Tibial nerve (tissue), 4 donors: ENCODE measurements at regions not wholly inside any gene's neighbourhood (a gene's known extent, or its start where the extent isn't known, plus 50 kb on each side); places are given as distances from the start of the nearest gene placed in this dataset.

Experiments
- DNase-seq, 2 donors: peaks; one replicate each; pipeline ENCODE4 v3.0.0-alpha.2; 2019; ENCODE audit warnings: low spot score in 2 of 2
- H3K27ac ChIP-seq, 4 donors: fragments of 200-600 bp; sonication (generic) in 3 of 4; one replicate each; pipeline ENCODE4 v1.5.1; 2017 to 2019; ENCODE audit warnings: mild to moderate bottlenecking in 1 of 4
- H3K27me3 ChIP-seq, 2 donors: fragments of 200-600 bp; sonication (generic) in 1 of 2; one replicate each; pipeline versions ENCODE4 v1.5.1 to v1.6.0; 2017 to 2019
- H3K36me3 ChIP-seq, 3 donors: fragments of 200-600 bp; sonication (generic); one replicate each; pipeline ENCODE4 v1.5.1; 2018 to 2019
- H3K4me1 ChIP-seq, 4 donors: fragments of 200-600 bp; sonication (generic) in 3 of 4; one replicate each; pipeline ENCODE4 v1.5.1; 2017 to 2019
- H3K4me3 ChIP-seq, 4 donors: fragments of 200-600 bp; sonication (generic) in 3 of 4; one replicate each; pipeline ENCODE4 v1.5.1; 2017 to 2019; ENCODE audit warnings: mild to moderate bottlenecking in 1 of 4, moderate library complexity in 1 of 4
- H3K9me3 ChIP-seq, 4 donors: fragments of 200-600 bp; sonication (generic) in 3 of 4; one replicate each; pipeline ENCODE4 v1.5.1; 2017 to 2019
- EP300 ChIP-seq, 2 donors: sonication (generic); formaldehyde crosslinking; IDR thresholded peaks; one replicate each; pipeline ENCODE4 v1.6.1; 2017; ENCODE audit warnings: antibody characterized with exemption in 2 of 2, mild to moderate bottlenecking in 1 of 2
- POLR2A ChIP-seq, 2 donors: fragments of 450-650 bp; IDR thresholded peaks; one replicate each; pipeline ENCODE4 v1.6.1; 2017; ENCODE audit warnings: antibody characterized with exemption in 2 of 2, mild to moderate bottlenecking in 2 of 2, moderate library complexity in 2 of 2
- WGBS, 2 donors: methylation state at CpG; one replicate each; pipeline ENCODE4 v1.1.5; 2018; 5-methylcytosine and 5-hydroxymethylcytosine counted together
- TF ChIP-seq, protein P1 (sequence below), 5 experiments: fragments of 200-600 bp in 3 of 5; fragments of 450-650 bp in 2 of 5; sonication (generic) in 3 of 5; IDR thresholded peaks; one replicate each; pipeline ENCODE4 v1.5.1; 2016 to 2019; ENCODE audit warnings: antibody characterized with exemption in 5 of 5, mild to moderate bottlenecking in 3 of 5, moderate library complexity in 2 of 5

DNA sequence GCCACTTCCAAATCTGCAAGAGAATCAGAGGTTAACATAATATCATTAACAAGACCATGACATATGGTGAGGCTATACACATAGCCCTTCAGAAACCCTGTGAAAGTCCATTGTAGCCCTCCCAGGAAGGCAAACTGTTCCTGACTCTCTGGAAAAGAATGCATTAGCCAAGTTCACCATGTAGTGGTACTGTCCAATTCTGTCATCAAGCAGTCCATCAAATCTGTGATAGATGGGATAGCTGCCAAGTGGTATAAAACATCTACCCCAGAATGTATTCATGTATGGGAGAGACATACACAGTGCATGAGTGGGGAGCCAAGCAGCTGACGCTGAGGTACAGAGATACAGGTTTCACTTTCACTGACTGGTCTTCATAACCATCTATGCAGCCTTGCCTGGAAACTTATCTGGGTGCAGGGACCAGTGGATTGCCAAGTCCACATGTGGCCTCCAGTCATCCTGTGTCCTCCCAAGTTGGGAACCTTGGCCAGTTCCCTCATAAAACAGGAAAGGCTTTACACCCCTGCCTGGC, 281.1 kb downstream of the MBD2 start:
- no peak overlapping the region for H3K4me3 ChIP-seq
- TF ChIP-seq, protein P1, sequence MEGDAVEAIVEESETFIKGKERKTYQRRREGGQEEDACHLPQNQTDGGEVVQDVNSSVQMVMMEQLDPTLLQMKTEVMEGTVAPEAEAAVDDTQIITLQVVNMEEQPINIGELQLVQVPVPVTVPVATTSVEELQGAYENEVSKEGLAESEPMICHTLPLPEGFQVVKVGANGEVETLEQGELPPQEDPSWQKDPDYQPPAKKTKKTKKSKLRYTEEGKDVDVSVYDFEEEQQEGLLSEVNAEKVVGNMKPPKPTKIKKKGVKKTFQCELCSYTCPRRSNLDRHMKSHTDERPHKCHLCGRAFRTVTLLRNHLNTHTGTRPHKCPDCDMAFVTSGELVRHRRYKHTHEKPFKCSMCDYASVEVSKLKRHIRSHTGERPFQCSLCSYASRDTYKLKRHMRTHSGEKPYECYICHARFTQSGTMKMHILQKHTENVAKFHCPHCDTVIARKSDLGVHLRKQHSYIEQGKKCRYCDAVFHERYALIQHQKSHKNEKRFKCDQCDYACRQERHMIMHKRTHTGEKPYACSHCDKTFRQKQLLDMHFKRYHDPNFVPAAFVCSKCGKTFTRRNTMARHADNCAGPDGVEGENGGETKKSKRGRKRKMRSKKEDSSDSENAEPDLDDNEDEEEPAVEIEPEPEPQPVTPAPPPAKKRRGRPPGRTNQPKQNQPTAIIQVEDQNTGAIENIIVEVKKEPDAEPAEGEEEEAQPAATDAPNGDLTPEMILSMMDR (IDR thresholded peaks at IDR 0.05): no peak
- TF ChIP-seq EP300 (IDR thresholded peaks at IDR 0.05) (no peak), POLR2A (IDR thresholded peaks at IDR 0.05) (no peak)
- H3K36me3 ChIP-seq: no peaks in the 10 kb centered on the region
- H3K27ac ChIP-seq: no peak overlapping the region
- DNase-seq: no peak
- peaks cover 0 to 13% (median 0%) of the 10 kb centered on the region in 4 donors for H3K9me3 ChIP-seq
- no peaks in the 10 kb centered on the region for H3K4me1 ChIP-seq
- no peaks in the 10 kb centered on the region for H3K27me3 ChIP-seq
- WGBS, 2 donors: 100% methylated on average over 1 of the region's 1 CpG

DNA sequence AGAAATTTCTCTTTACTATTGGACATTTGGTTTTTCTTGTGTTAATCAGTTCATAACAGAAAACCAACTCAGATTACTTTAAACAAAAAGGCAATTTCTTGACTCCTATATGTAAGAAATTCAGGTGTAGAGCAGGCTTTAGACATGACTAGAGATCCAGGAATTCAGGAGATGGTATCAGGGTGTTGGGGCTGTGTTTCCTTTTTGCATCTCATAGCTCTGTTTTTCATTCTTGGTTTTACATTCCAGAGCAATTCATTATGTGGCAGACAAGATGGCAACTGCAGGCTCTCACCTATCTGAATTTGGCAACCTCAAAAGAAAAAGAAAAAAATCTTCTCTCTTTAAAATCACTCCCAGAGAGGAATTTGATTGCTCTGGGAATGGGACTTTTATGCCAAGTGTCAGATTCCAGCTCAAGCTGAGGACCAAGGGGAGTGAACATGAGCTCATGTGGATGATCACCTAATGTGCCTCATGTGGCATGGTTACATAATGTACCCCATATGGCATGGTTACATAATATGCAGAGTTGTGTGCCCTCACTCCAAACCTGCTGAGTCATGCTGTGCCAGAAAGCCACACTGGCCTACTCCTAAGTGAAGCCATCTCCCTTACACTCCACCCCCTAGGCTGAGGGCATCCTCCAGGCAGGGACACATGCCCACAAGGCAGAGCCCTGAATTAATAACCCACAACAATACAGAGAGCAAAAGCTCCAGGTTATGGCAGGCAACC, 282.7 kb downstream of the MBD2 start:
- H3K27ac ChIP-seq: no peak overlapping the region
- peaks cover 0 to 13% (median 0%) of the 10 kb centered on the region in 4 donors for H3K9me3 ChIP-seq
- H3K27me3 ChIP-seq: no peaks in the 10 kb centered on the region
- H3K4me3 ChIP-seq: no peak overlapping the region
- no peaks in the 10 kb centered on the region for H3K4me1 ChIP-seq
- TF ChIP-seq, protein P1 (IDR thresholded peaks at IDR 0.05): no peak
- TF ChIP-seq POLR2A (IDR thresholded peaks at IDR 0.05): no peak
- TF ChIP-seq EP300 (IDR thresholded peaks at IDR 0.05): no peak
- H3K36me3 ChIP-seq: no peaks in the 10 kb centered on the region
- no peak for DNase-seq

DNA sequence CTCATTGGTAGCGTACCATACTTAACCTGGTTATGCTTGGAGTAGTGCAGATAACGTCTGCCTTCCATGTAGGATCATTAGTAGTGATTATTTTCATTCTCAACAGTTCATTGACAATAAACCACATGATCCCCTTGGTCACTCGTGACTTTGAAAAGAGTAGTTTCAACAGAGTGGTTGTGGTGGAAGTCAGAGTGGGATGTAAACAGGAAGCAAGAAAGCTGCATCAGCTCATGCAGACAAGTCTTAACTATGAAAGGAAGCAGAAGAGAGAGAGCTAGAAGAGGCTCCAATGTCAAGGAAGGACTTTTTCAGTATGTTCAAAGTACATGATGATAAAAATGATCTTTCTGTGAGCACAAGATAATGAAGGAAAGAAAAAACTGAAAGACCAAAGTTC, 287.4 kb downstream of the MBD2 start:
- DNase-seq: no peak
- Histone ChIP-seq H3K4me1 (no peaks in the 10 kb centered on the region), H3K36me3 (no peaks in the 10 kb centered on the region), H3K27me3 (no peaks in the 10 kb centered on the region), H3K4me3 (no peak overlapping the region), H3K27ac (no peak overlapping the region), H3K9me3 (no peaks in the 10 kb centered on the region)
- whole genome bisulfite sequencing, 2 donors: 70 to 75% methylated on average over 3 of the region's 3 CpGs
- TF ChIP-seq POLR2A (IDR thresholded peaks at IDR 0.05): no peak
- TF ChIP-seq, protein P1 (IDR thresholded peaks at IDR 0.05): no peak
- no peak for TF ChIP-seq EP300 (IDR thresholded peaks at IDR 0.05)

DNA sequence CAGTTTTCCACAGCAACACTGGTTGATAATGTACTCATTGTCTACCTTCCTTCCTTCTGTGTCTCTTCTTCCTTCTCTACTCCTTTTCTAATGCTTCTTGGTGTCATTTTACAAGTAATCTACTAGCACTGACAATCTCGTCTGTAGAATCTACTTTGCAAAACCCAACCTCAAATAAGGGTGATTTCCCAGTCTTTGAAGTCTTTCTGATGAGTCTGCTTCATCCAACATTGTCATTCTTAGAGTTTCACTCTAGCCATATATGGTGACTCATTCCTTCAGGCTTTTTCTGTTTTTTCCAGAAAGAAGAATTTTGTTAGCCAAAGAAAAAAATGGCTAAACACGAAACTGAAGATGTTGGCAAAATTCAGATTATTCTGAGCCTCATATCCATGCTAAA, 288.7 kb downstream of the MBD2 start:
- Histone ChIP-seq H3K9me3 (no peaks in the 10 kb centered on the region), H3K27me3 (no peaks in the 10 kb centered on the region), H3K4me1 (no peaks in the 10 kb centered on the region), H3K27ac (no peak overlapping the region), H3K36me3 (no peaks in the 10 kb centered on the region), H3K4me3 (no peak overlapping the region)
- TF ChIP-seq POLR2A (IDR thresholded peaks at IDR 0.05) (no peak), EP300 (IDR thresholded peaks at IDR 0.05) (no peak)
- TF ChIP-seq, protein P1 (IDR thresholded peaks at IDR 0.05): no peak
- WGBS, 2 donors: 61 to 65% methylated on average over 2 of the region's 2 CpGs
- no peak for DNase-seq

DNA sequence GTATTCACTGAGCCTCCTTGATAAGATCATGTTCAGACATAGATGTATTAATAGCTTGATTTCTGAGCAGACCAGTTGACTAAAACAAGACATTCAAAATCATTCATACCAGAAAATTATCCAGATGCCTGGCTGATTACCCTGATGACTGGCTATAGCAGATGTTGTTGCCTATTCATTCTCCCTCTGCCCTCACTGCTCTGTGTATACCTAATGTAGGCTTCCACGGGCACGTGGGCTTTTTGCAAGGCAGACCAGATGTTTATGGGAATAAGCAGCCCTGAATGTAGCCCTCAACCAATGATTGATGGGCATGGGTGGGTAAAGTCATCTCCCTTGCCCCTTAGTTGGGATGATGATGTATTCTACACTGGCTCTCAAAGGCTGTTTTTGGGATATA, 289.1 kb downstream of the MBD2 start:
- no peak overlapping the region for H3K4me3 ChIP-seq
- WGBS, 2 donors: 75 to 93% methylated on average over 2 of the region's 2 CpGs
- no peaks in the 10 kb centered on the region for H3K9me3 ChIP-seq
- H3K27me3 ChIP-seq: no peaks in the 10 kb centered on the region
- no peak for DNase-seq
- TF ChIP-seq POLR2A (IDR thresholded peaks at IDR 0.05) (no peak), EP300 (IDR thresholded peaks at IDR 0.05) (no peak)
- TF ChIP-seq, protein P1 (IDR thresholded peaks at IDR 0.05): no peak
- no peaks in the 10 kb centered on the region for H3K4me1 ChIP-seq
- H3K27ac ChIP-seq: no peak overlapping the region
- H3K36me3 ChIP-seq: no peaks in the 10 kb centered on the region
